ENCODE measurements at regions not wholly inside any gene's neighbourhood (a gene's known extent, or its start where the extent isn't known, plus 50 kb on each side); places are given as distances from the start of the nearest gene placed in this dataset.

- TF ChIP-seq CTCF (IDR thresholded peaks at IDR 0.05) = no peak
- TF ChIP-seq POLR2AphosphoS5 (IDR thresholded peaks at IDR 0.05) = no peak
- no peak for TF ChIP-seq POLR2A (IDR thresholded peaks at IDR 0.05)
Measured at GRCh38 chr5:143564417-143564816, 160.9 kb upstream of the NR3C1 start.
